Neural cell (in vitro differentiated cells): ENCODE measurements at regions not wholly inside any gene's neighbourhood (a gene's known extent, or its start where the extent isn't known, plus 50 kb on each side); places are given as distances from the start of the nearest gene placed in this dataset.

Experiments used
- EZH2 ChIP-seq: fragments of 200-600, 300-800 bp; shearing (Covaris generic), sonication (generic); IDR thresholded peaks from 2 replicates; pipeline ENCODE4 v1.6.1; 2014; ENCODE audit warnings: antibody characterized with exemption, low read length, borderline replicate concordance, mild to moderate bottlenecking; ENCODE audit not compliant: insufficient read depth, poor library complexity, severe bottlenecking
- TF ChIP-seq, protein P1 (sequence below): fragments of 450-650 bp; IDR thresholded peaks from 2 replicates; pipeline ENCODE4 v1.5.1; 2014; ENCODE audit warnings: antibody characterized with exemption, mild to moderate bottlenecking, moderate library complexity; ENCODE audit not compliant: poor library complexity, severe bottlenecking

DNA sequence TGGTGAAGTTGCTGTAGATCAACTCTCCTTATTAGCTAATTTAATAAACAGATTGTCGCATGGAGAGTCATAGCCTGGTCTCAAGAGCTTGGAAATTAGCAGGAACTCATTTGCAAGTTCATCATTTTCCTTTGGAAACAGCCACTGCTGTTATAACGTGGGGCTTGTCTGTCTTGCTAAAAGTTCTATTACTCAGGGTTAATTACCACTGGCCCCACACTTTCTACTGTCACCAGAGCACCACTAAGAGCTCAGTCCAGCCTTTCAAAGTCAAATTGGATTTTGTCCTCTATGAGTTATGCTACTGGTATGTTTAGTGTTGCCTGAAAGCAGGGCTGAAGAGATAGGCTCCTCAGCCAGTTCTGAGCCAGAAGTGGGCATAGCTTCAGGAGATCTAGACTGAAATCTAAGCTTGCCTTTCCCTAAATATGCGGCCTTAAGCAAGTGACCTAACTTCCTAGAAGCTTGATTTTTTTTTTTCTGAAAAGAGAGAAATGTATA lies 292.2 kb downstream of the INSC start:
- TF ChIP-seq, protein P1, sequence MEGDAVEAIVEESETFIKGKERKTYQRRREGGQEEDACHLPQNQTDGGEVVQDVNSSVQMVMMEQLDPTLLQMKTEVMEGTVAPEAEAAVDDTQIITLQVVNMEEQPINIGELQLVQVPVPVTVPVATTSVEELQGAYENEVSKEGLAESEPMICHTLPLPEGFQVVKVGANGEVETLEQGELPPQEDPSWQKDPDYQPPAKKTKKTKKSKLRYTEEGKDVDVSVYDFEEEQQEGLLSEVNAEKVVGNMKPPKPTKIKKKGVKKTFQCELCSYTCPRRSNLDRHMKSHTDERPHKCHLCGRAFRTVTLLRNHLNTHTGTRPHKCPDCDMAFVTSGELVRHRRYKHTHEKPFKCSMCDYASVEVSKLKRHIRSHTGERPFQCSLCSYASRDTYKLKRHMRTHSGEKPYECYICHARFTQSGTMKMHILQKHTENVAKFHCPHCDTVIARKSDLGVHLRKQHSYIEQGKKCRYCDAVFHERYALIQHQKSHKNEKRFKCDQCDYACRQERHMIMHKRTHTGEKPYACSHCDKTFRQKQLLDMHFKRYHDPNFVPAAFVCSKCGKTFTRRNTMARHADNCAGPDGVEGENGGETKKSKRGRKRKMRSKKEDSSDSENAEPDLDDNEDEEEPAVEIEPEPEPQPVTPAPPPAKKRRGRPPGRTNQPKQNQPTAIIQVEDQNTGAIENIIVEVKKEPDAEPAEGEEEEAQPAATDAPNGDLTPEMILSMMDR = no peak
- TF ChIP-seq EZH2 = no peak
